ENCODE measurements at regions not wholly inside any gene's neighbourhood (a gene's known extent, or its start where the extent isn't known, plus 50 kb on each side); places are given as distances from the start of the nearest gene placed in this dataset. TPM values are rescaled to one million over a fixed set of nuclear protein-coding genes. Genes with fewer than 3 reads are reported as not detected.

Small RNA genes in the stretch of these regions (small RNA-seq; reads per million reads assigned to genes)
- not detected for gene AC011611.1
- not detected for gene AC011611.6
- not detected for gene RF00156
- not detected for gene RN7SL734P
